ENCODE measurements at regions not wholly inside any gene's neighbourhood (a gene's known extent, or its start where the extent isn't known, plus 50 kb on each side); places are given as distances from the start of the nearest gene placed in this dataset.

DNA sequence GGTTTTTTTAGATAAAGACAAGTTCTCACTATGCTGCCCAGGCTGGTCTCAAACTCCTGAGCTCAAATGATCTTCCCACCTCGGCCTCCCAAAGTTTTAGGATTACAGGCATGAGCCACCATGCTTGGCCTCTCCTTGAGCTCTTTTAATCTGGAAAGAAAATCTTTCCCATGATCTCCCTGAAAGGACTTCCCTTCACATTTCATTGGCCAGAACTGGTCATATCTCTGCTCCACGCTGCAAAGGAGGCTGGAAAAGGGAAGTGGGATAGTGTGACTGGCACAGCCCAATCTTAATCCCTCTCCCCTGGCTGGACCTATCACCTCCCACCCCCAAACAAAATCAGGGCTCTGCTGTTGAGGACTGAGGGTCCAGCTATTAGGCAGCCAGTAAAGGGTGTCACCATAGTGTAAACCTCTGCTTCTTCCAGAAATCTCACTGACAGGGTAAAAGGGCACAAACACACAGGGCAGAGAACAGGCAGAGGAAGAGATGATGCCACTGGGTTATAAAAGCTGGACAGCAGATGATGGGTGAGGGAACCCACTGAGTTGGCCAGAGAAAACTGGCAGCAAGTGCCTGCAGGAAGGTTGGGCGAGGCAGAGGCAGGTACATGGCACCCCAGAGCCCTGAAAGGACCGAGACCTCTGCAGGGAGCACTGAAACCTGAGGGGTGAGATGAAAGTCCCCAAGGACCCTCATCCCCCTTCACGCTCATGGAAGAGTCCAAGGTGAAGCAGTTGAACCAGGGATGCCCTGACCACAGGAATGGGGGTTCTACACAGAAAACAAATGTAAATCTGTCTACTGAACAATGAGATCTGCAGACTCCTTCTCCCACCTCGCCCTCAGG, 83.1 kb upstream of the PTPN1 start:
- no peak for DNase-seq (ENCODE audit: low spot score)

DNA sequence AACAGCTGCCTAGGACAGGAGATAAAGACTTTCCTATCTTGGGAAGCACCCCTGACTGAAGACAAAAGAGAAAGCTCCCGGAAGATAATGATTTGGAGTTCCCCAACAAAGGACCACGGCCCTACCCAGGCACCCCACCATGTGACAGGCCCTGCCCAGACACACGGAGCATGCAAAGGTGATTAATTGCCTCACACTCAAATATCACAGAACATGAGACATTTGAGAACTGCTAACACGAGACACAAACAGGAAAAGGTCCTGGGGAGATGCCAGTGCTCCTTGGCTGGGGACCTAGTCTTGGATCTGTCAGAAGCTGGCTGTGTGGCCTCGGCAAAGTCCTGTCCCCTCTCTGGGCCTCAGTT, 82.5 kb upstream of the PTPN1 start:
- DNase-seq (ENCODE audit: low spot score): no peak

DNA sequence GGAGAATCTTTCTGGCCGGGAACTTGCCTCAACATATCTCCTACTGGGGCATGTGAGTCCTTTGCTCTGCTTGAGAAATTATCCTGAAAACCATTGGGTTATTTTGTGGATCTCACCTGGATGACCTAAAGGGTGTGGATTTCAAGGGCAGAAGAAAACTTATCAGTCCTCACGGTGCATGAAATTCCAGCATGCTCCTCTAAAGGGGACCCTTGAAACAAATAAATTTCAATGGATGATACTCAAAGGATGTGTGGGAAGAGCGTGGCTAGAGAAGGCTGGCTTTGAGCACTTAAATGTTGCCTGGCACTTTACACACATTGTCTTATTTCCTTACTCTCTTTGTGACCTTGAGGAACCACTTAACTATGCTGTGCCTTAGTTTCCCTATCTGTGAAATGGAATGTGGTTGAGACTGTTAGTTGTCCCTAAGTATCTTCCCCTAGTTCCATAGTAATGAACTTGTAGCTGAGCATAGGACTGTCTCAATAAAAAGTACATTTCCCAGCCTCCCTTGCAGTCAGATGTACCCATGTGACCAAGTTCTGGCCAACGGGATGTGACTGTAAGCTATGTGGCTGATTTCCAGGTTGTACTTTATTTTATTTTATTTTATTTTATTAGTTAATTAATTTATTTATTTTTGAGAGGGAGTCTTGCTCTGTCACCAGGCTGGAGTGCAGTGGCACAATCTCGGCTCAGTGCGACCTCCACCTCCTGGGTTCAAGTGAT, 81.9 kb upstream of the PTPN1 start:
- DNase-seq (ENCODE audit: low spot score): no peak

DNA sequence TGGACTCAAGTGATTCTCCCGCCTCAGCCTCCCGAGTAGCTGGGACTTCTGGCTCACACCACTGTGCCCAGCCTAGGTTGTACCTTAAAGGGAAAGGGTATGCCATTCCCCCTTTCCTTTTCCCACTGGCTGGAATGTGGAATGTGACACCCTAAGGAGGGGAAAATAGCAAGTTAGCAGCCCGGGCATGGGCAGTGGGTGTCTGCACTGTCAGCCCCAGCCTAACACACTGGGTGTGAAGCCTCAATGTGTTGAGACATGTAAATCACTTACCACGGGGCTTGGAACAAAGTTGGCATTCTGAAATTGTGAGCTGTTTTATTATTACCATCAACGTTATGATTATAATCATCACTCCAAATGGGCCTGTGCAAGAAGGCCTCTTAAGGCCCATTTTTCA, 80.8 kb upstream of the PTPN1 start:
- no peak for DNase-seq (ENCODE audit: low spot score)

DNA sequence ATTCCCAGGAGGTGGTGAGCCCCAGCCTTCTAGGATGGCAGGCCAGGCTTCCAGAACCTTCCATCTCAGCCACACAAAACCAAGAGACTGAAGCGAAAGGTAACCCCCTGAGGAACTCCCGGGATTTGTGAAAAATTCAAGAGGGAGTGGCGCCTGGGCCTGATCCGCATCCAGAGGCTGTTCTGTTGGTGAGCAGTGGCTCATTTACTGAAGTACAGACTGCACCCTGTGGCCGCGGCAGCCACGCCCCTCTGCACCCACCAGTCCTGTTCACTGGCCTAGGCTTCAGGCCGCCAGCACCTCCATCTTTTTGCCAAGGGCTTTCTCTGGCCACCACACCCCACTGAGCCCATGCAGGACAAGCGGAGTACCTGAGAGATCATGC, 79.1 kb upstream of the PTPN1 start:
- DNase-seq (ENCODE audit: low spot score): no peak

DNA sequence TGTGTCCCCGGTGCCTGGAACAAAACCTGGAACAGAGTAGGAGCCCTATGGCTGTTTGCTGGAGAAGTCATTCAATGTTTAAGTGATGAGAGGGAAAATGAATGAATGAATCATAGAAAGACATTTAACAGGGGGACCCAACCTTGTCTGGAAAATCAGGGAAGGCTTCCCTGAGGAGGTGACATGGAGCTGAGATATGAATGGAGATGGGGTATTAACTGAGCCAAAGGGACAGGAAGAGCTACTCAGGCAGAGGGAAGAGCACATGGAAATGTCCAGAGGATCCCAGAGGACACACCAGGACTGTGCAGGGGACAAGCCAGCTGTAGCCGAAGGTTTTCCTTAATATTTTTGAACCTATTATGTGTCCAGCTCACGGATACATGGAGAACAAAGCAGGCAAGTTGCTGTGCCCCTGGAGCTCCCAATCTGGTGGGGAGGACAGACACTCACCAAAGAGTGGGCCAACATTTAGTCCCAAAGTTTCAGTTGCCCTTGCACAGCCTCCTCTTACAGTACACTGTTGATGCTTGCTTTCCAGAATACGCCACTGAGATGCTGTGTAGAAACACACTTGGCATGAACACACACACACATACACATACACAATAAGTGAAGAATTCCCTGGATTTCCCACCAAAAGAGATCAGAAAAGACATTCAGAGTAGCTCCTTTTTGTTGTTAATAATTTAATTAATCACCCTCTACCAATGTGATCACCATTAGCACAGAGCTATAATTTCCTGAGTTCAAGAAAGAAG, 77.0 kb upstream of the PTPN1 start:
- DNase-seq (ENCODE audit: low spot score): no peak

DNA sequence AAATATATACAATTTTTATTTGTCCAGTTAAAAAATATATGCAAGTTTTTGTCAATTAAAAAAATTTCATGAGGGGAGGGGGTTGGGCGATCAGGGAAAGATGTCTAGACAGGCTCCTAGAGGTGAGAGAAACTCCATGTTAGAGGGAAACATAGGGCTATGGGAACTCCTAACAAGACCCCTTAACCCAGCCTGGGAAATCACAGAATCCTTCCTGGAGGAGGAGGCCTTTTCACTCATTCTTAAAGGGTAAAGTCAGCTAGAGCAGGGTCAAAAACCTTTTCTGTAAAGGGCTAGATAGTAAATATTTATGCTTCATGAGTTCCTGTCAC, 75.9 kb upstream of the PTPN1 start:
- DNase-seq (ENCODE audit: low spot score): no peak

DNA sequence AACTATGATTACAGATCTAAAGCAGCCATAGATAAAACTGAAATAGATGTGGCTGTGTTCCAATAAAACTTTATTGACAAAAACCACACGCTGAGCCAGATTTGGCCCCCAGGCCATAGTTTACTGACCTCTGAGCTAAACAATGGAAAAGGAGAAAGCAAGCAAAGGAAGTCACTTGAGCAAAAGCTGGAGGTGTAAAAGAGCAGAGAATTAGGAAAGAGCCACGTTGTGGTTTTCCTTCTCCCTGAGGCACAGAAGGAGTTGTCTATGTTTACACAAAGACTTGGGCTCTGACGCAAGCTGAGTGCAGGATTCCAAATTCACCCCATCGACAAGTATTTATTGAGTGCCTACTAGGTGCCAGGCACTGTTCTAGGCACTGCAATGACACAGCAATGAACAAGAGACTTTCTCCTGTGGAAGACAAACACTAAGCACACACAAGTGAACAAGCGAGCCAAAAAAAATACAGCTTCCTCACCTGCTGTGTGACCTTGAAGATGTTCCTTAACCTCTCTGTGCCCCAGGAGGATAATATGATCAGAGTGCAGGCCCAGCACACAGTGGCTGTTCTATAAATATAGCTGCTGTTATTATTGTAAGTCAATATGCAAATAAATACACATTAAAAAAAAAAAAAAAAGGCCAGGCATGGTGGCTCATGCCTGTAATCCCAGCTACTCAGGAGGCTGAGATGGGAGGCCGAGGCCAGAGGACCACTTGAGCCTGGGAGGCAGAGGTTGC, 75.4 kb upstream of the PTPN1 start:
- DNase-seq (ENCODE audit: low spot score): no peak

DNA sequence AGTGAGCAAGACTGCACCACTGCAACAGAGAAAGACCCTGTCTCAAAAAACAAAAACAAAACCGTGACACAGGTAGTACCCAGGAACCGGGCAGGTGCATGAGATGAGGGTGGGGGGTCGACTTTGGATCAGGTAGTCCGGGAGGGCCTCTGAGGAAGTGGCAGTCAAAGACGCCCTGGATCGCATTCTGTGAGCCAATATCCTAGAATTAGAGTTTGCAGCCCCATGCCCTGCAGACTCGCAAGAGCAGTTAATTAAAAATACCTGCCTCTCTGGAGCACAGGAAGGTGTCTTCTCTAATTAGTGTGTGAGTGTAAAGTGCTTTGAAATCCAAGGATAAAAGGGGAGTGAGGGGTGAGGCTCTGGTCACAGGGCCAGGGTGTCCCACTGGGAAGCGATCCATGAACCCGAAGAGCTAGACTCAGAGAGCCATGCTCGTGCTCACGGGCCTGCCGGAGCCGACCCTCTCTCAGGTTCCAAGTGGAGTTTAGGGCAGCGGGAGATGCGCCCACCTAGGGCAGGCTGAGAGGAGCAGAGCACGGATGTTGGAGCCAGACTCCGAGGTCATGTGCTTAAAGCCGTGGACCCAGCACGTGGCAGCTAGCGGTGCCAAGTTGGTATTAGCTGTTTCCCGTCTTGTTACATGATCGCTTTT, 74.7 kb upstream of the PTPN1 start:
- no peak for DNase-seq (ENCODE audit: low spot score)

DNA sequence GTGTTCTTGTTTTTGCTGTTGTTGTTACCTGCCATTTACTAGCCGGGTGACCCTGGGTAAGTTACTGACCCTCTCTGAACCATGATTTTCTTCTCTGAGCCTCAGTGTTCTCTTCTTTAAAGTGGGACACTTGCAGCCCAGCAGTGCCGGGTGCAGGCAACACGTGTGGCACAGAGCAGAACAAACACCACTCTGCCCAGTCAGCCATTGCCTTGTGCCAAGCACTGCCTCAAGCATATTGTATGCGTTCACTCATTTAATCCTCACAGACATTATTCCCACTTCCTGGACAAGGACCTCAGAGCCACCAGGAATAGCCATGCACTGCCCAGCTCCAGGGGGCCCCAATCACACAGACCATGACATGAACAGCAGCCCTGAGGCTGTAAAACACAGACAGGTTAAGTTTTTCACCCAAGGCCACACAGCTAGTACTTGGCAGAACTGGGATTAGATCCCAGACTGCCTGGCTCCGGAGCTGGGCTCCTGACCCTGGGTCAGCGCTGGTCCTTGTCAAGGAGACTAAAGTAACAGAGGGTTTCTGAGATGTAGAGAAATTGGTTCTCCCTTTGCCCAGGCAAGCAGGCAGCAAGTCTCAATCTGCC, 74.0 kb upstream of the PTPN1 start:
- DNase-seq (ENCODE audit: low spot score): no peak

DNA sequence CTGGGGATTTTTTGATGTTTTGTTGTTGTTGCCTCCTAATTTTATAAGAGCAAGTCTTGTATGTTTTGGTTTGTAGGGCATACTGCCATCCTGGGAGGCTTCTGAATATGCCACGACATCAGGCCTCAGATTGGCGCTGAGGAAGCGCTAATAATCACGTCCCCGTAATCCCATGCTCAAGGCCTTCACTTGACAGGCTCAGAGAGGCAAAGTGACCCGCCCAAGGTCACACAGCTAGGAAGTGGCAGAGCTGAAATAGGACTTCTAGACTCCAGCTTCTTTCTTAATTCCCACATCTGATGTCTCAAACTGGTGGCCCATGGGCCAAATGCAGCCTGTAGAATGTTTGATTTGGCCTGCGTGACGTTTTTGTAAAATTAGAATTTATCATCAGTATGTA, 73.5 kb upstream of the PTPN1 start:
- DNase-seq (ENCODE audit: low spot score): no peak

DNA sequence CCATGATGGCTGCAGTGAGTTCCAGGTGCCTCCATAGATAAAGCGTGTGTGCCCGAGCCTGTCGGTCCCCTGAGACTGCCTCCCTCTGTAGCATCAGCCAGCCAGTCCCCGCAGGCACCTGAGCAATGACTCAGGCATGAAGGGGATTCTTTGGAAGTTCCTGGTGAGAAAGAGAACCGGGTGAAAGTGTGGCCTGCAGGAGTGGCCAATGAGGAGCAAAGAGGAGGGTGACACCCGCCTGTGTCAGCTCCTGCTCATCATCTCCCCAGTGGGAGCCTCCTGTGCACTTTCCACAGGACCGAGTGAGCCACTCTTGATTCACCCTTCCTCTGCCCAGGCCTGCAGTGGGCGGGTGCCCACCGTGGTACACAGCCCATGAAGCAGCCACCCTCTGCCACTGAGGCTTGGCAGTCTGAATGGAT, 71.2 kb upstream of the PTPN1 start:
- DNase-seq (ENCODE audit: low spot score): no peak

DNA sequence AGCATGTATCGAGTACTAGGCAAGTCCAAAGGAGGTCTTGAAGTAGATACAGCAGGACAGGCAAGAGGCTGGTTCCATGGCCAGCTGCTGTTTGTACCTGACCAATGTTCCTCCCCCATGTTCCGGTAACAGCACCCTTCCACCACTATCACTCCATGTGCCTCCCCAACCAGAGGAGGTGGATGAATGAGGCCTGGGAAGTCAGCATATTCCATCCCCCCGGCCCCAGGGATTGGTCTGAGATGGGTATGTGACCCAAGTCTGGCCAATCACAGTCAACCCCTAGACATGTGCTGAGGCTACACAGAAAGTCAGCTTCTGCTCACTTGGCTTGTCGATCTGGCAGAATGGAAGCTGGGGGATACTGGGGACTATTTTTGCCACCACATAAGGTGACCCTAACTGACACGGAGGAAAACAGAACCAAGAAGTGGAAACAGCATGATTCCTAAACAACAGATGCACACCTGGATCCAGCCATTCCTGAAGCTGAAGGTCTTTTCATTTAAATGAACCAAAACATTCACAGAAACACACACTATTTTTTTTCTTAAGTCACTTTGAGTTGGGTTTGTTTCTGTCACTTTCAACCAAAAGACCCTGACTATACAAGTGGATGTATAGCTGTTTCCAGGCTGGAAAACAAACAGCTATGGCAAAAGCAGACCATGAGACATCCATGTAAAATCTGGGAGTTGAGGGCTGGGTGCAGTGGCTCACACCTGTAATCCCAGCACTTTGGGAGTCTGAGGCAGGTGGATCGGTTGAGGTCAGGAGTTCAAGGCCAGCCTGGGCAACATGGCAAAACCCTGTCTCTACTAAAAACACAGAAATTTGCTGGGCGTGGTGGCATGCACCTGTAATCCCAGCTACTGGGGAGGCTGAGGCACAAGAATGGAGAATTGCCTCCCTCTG, 70.4 kb upstream of the PTPN1 start:
- DNase-seq (ENCODE audit: low spot score): no peak

DNA sequence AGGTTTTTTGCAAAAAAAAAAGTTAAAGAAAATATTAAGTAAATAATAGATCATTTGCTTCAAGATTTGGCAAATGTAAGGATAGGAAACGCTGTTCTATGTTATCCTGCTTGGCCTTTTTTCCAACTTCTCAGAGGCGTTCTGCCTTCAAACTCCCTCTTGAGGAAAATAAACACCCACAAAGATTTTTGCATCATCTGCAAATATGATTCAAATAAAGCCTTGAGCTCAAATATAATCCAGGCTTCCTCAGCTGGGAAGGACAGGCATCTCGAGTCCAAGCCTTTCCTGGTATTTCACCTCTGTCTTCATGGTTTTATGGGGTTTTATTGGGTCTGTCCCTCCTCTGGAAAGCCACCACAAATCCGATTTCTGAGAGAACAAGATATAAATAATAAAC, 67.7 kb upstream of the PTPN1 start:
- DNase-seq (ENCODE audit: low spot score): no peak

DNA sequence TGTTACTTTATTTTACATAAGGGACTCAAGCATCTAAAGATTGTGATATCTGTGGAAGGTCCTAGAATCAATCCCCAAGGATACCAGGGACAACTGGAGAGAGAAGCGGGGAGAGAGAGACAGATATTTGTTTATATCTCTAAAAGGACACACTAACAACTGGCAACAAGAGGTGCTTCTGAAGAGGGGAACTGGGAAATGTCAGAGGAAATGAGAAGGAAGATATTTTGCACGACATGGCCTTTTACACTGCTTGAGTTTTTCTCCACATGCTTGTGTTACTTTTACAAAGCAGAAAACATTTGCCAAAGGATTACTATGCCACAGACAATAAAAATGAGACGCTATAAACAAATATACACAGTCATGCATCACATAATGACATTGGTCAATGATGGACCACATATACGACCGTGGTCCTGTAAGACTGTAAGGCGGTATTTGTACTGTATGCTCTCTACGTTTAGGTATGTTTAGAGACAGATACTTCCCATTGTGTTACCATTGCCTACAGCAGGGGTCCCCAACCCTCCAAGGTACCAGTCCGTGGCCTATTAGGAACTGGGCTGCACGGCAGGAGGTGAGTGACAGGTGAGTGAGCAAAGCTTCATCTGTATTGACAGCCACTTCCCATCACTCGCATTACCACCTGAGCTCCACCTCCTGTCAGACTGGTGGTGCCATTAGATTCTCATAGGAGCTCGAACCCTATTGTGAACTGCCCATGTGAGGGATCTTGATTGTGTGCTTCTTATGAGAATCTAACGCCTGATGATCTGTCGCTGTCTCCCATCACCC, 64.6 kb upstream of the PTPN1 start:
- no peak for DNase-seq (ENCODE audit: low spot score)

DNA sequence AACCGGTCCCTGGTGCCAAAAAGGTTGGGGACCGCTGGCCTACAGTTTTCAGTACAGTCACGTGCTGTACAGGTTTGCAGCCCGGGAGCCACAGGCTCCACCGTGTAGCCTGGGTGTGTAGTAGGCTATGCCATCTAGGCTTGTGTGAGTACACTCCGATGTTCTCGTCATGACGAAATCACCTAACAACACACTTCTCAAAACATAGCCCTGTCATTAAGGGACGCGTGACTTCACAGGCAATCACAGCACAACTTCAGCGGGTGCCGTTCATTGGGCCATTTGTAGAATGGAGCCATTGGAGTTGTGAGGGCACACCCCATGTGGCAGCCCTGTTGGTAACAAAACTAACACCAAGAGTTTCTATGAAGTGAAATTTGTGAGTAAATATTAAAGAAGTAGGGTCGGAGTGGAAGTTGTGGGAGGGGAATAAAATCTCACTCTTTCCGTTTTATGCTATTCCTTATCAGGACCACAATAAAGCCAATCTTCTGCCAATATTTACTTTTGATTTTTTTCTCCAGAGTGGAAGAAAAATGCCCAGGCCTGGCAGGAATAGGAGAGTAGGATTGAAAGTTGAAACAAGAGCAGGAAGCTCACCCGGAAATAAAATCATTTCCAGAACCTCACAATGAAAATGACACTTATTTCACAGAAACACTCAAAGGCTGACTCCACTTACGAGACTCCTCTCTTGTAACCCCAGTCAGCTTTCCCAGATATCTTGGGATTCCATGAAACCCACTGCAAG, 63.7 kb upstream of the PTPN1 start:
- DNase-seq (ENCODE audit: low spot score): no peak

DNA sequence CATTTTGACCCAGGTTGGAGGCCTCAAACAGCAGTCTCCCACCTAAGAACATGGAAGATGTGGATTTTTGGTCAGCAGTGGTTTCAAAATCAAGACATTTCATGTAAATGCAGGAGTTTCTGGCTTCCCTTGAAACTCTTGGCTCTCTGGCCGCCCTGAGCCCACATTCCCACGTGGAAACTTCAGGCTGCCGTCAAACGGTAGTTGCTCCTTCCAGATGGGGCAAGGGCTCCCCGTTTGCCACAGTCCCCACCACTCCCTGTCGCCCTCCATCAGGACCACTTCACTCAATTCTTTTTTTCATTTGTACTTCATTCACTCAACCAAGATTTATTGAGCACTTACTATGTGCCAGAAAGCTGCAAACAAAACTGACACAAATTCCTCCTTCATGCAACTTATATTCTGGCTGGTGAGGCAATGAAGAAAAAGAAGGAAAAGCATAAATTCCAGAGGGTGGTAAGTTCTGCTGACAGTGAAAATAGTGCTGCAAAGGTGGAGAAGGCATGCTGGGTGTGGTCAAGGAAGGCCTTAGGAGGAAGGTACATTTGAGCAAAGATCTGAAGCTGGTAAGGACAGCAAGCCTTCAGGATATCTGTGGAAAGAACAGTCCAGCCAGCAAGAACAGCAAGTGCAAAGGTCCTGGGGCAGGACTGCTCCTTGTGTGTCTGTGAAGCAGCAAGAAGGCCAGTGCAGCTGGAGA, 62.9 kb upstream of the PTPN1 start:
- DNase-seq (ENCODE audit: low spot score): no peak

DNA sequence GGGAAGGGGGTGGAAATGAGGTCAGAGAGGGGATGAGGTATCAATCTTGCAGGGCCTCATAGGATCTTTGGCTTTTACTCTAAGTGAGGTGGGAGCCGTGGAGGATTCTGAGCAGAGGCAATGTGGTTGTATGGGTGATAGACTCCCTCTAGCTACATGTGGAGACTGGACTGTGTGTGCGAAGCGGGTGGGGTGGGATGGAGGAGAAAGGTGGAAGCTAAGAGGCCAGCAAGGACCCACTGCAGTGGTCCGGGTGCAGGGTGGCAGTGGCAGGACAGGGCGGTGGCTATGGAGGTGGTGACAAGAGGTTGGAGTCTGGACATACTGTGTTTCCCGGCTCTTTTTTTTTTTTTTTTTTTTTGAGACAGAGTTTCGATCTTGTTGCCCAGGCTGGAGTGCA, 62.4 kb upstream of the PTPN1 start:
- DNase-seq (ENCODE audit: low spot score): no peak

All from HuH-7.5 (cell line).